Immature natural killer cell (primary cell): ENCODE measurements at regions not wholly inside any gene's neighbourhood (a gene's known extent, or its start where the extent isn't known, plus 50 kb on each side); places are given as distances from the start of the nearest gene placed in this dataset.
"Not testable (repeated sequence)": the region's sequence is repeated elsewhere in the genome, so short reads cannot be mapped to it uniquely, and the experiment has no call there.

Experiments
- DNase-seq, 3 donors: peaks; one replicate each; pipeline ENCODE4 v3.0.0; 2022; ENCODE audit warnings: mixed read lengths in 1 of 3
- H3K27ac Mint-ChIP-seq, 6 donors: one replicate each; pipeline ENCODE4 v1.8.0; 2020; ENCODE audit warnings: mixed read lengths in 6 of 6, mild to moderate bottlenecking in 5 of 6, inconsistent platforms in 4 of 6, moderate library complexity in 3 of 6
- H3K27me3 Mint-ChIP-seq, 3 donors: one replicate each; pipeline ENCODE4 v1.8.0; 2020 to 2021; ENCODE audit warnings: low read depth in 3 of 3, mild to moderate bottlenecking in 3 of 3, mixed read lengths in 3 of 3, moderate library complexity in 3 of 3, inconsistent platforms in 1 of 3
- H3K36me3 Mint-ChIP-seq, 3 donors: one replicate each; pipeline ENCODE4 v1.8.0; 2020; ENCODE audit warnings: mixed read lengths in 3 of 3, inconsistent platforms in 2 of 3, mild to moderate bottlenecking in 2 of 3
- H3K4me1 Mint-ChIP-seq, 2 donors: one replicate each; pipeline ENCODE4 v1.8.0; 2020; ENCODE audit warnings: inconsistent platforms in 2 of 2, mild to moderate bottlenecking in 2 of 2, mixed read lengths in 2 of 2, moderate library complexity in 1 of 2
- H3K4me3 Mint-ChIP-seq, 5 donors: one replicate each; pipeline ENCODE4 v1.8.0; 2020; ENCODE audit warnings: mild to moderate bottlenecking in 5 of 5, mixed read lengths in 5 of 5, inconsistent platforms in 3 of 5, moderate library complexity in 3 of 5
- H3K9me3 Mint-ChIP-seq, 6 donors: one replicate each; pipeline ENCODE4 v1.8.0; 2020; ENCODE audit warnings: mild to moderate bottlenecking in 6 of 6, mixed read lengths in 6 of 6, inconsistent platforms in 4 of 6, moderate library complexity in 3 of 6

DNA sequence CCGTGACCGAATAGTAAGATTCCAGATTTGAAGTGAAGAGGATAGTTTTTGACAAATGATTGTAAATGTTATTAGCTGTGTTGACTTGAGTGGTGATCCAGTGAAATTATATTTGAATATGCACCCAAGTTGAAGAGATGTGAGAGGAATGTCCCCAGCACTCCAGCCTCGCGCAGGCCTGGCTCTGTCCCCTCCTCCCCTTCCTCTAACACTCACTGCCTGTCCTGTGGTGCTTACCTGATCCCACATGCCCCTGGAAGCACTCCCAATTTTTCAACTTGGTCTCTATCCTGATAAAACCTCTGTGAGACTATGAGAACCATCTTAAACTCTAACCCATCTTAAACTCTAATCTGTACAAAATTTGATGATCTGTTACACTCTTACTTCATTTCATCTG lies 154.7 kb upstream of the LRP1B start:
- no peaks in the 10 kb centered on the region for H3K36me3 Mint-ChIP-seq
- no peaks in the 10 kb centered on the region for H3K4me1 Mint-ChIP-seq
- peaks cover 0 to 3% (median 0%) of the 10 kb centered on the region in 3 donors for H3K27me3 Mint-ChIP-seq
- no peak overlapping the region for H3K4me3 Mint-ChIP-seq
- H3K9me3 Mint-ChIP-seq: peaks cover 2 to 48% (median 15%) of the 10 kb centered on the region in 6 donors
- no peak overlapping the region for H3K27ac Mint-ChIP-seq
- no peak for DNase-seq

DNA sequence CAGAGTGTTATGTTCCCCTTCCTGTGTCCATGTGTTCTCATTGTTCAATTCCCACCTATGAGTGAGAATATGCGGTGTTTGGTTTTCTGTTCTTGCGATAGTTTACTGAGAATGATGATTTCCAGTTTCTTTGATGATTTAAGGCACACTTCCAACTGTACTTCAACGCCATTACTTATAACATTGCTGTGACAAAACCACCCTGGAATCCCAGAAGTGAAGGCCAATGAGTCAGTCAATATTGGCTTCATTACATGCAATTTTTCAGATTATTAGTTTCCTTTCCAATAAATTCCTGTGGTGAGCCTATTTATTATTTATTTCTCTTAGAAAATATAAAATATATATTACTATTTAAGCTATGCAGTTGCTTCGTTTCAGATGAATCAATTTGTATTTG lies 153.5 kb upstream of the LRP1B start:
- not testable (repeated sequence) for H3K27ac Mint-ChIP-seq, H3K4me1 Mint-ChIP-seq, H3K36me3 Mint-ChIP-seq, H3K27me3 Mint-ChIP-seq, H3K4me3 Mint-ChIP-seq, DNase-seq
- H3K9me3 Mint-ChIP-seq: peaks cover 4 to 38% (median 11%) of the 10 kb centered on the region in 6 donors

DNA sequence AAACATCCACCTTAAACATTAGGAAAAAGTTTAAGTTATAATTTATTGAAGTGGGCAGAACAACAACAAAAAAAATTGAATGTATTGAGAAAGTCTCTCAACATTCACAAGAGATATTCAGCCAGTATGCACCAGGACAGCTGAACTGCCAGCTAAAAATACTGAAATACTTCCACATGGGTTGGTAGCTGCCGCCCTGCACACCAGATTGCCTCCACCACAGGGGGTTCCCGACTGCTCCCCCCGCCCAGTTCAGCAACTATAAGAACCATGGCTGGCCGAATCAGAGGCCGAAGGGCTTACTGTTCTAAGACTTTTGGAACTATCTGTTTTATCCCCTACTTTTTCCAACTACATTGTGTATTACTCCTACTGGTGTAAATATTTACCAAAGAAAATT lies 150.0 kb upstream of the LRP1B start:
- Mint-ChIP-seq H3K36me3 (no peaks in the 10 kb centered on the region), H3K4me3 (no peak overlapping the region), H3K4me1 (no peaks in the 10 kb centered on the region), H3K27ac (no peak overlapping the region), H3K27me3 (peaks cover 0 to 3% (median 0%) of the 10 kb centered on the region in 3 donors), H3K9me3 (peaks cover 4 to 34% (median 14%) of the 10 kb centered on the region in 6 donors)
- DNase-seq: no peak

DNA sequence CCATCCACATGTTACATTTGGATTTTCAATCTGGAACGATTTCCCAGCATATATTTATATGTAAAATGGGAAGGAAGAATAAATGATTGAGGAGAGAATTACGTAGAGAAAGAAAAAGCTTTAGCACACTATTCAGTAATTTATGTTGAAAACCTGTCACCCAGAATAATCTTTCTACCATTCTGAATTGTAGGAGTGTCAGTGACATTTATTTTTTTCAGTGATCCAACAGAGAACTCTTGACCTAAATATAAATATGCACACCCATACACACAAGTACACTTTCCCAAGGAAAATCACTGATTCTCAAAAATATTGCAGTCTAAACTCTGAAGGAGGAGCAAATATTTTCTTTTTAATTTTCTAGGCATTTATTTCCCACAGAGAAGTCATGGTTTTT lies 140.2 kb upstream of the LRP1B start:
- H3K27me3 Mint-ChIP-seq: peaks cover 0 to 2% (median 2%) of the 10 kb centered on the region in 3 donors
- no peak overlapping the region for H3K27ac Mint-ChIP-seq
- no peak overlapping the region for H3K4me3 Mint-ChIP-seq
- H3K4me1 Mint-ChIP-seq: no peaks in the 10 kb centered on the region
- no peak for DNase-seq
- peaks cover 0 to 58% (median 12%) of the 10 kb centered on the region in 6 donors for H3K9me3 Mint-ChIP-seq
- H3K36me3 Mint-ChIP-seq: no peaks in the 10 kb centered on the region

DNA sequence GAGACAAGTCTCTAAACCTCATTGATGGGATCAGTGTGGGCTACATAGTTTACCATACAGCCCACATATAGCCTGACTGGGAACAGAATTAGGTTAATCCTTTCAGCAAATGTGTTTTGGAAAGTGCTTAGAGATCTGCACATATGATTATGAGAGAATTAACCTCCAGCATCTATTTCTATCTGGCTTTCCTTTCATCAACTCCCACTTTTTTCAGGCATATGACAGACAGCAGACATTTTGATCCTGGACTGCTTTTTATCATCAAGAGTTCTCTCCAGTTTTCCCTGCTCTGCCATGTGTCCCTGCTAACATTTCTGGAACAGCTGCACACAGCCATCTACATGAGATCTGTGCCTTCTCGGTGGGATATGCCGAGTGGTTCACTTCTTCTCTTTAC lies 139.5 kb upstream of the LRP1B start:
- H3K27ac Mint-ChIP-seq: no peak overlapping the region
- H3K4me1 Mint-ChIP-seq: no peaks in the 10 kb centered on the region
- peaks cover 0 to 2% (median 2%) of the 10 kb centered on the region in 3 donors for H3K27me3 Mint-ChIP-seq
- H3K36me3 Mint-ChIP-seq: no peaks in the 10 kb centered on the region
- H3K9me3 Mint-ChIP-seq: peaks cover 0 to 56% (median 12%) of the 10 kb centered on the region in 6 donors
- no peak overlapping the region for H3K4me3 Mint-ChIP-seq
- DNase-seq: no peak

DNA sequence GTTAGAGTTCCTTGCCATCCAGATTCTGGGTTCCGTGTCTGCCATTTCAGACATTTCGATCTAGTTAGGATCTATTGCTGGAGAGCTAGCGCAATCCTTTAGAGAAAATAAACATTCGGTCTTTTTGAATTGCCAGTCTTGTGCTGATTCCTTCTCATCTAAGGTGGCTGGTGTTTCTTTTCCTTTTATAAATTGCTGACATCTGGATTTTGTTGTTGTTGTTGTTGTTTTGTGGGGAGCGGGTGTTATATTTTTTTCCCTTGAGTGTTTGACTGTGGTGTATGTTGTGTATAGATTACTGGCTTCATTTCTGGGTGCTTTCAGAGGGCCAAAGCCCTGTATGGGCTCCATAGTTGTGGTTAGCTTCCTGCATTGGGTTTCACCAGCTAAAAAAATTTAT lies 128.5 kb upstream of the LRP1B start:
- no peak overlapping the region for H3K27ac Mint-ChIP-seq
- no peaks in the 10 kb centered on the region for H3K36me3 Mint-ChIP-seq
- DNase-seq: no peak
- no peaks in the 10 kb centered on the region for H3K4me1 Mint-ChIP-seq
- H3K9me3 Mint-ChIP-seq: peaks cover 7 to 60% (median 19%) of the 10 kb centered on the region in 6 donors
- H3K4me3 Mint-ChIP-seq: no peak overlapping the region
- H3K27me3 Mint-ChIP-seq: peaks cover 0 to 4% (median 2%) of the 10 kb centered on the region in 3 donors

DNA sequence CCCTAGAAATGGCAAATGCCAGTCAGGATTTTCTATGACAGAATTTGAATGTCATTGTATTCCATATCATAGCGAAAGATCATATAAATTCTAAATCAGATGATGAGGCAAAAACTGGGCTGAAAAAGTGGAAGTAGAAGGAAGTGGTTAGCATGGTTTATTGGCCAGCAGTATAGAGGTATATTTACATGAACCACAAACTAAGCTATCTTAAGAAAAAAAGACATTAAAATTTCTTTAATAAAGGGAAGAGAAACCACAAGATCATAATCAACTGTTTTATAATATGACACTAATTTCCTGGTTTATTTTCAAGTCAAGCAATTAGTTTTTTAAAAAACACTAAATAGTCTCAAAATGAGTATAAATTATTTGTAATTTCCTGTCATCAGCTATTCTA lies 123.2 kb upstream of the LRP1B start:
- no peaks in the 10 kb centered on the region for H3K36me3 Mint-ChIP-seq
- DNase-seq: no peak
- H3K4me3 Mint-ChIP-seq: no peak overlapping the region
- H3K4me1 Mint-ChIP-seq: no peaks in the 10 kb centered on the region
- peaks cover 0 to 4% (median 2%) of the 10 kb centered on the region in 3 donors for H3K27me3 Mint-ChIP-seq
- H3K9me3 Mint-ChIP-seq: peaks cover 7 to 54% (median 19%) of the 10 kb centered on the region in 6 donors
- H3K27ac Mint-ChIP-seq: no peak overlapping the region

DNA sequence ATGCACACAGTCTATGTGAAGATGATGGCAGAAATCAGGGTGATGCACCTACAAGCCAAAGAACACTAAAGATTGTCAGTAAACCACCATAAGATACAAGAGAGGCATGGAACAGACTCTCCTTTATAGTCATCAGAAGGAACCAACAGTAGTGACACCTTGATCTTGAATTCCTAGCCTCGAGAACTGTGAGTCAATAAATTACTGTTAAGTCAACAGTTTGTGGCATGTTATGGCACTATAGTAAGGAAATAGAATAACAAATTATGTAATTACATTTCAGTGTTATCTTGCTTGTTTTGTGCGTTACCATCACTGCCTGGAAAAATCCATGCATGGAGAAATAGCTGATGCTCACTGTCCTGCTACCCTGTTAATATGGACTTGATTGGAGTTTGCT lies 110.2 kb upstream of the LRP1B start:
- Mint-ChIP-seq H3K27me3 (peaks cover 0 to 2% (median 0%) of the 10 kb centered on the region in 3 donors), H3K4me1 (no peaks in the 10 kb centered on the region), H3K9me3 (peaks cover 2 to 22% (median 15%) of the 10 kb centered on the region in 6 donors), H3K36me3 (no peaks in the 10 kb centered on the region), H3K4me3 (no peak overlapping the region), H3K27ac (no peak overlapping the region)
- DNase-seq: no peak

DNA sequence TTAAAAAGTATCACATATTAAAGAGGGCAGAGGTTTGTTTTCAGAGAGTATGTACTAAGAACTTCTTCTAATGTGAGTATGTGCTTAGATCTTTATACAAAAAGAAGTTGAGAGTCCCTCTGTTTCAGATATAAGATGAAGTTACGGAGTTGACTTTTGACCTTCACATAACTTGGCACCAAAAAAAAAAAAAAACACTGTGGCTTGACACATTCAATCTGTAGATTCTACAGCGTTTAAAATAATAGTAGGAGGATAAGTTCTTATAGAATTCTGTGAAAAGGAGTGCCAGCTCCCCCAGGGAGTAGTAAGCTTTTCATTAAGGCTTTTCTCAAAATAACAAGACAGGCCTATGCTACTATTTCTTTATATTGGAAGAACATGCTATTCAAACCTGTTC lies 105.4 kb upstream of the LRP1B start:
- H3K4me1 Mint-ChIP-seq: no peaks in the 10 kb centered on the region
- no peak overlapping the region for H3K4me3 Mint-ChIP-seq
- H3K36me3 Mint-ChIP-seq: no peaks in the 10 kb centered on the region
- H3K27ac Mint-ChIP-seq: no peak overlapping the region
- H3K9me3 Mint-ChIP-seq: peaks cover 0 to 38% (median 11%) of the 10 kb centered on the region in 6 donors
- H3K27me3 Mint-ChIP-seq: no peaks in the 10 kb centered on the region
- DNase-seq: no peak

DNA sequence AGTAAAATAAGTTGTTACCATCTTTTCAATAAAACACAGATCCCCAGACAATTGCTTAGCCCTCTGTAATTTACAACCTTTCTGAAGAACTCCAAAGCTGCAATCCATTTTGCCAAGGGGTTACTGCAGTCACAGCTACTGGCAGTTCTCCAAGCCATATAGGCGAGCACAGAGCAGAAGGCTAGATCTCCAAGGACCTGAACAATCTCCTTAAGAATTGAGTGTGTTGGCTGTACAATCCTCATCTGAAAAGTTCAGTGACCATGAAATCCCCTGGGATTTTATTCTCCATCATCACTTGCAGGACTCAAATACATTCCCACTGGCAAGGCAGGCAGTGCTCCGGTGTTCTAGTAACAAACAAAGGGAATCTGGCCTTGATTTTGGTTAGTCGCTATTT lies 103.9 kb upstream of the LRP1B start:
- Mint-ChIP-seq H3K36me3 (no peaks in the 10 kb centered on the region), H3K27ac (no peak overlapping the region), H3K9me3 (peaks cover 0 to 47% (median 16%) of the 10 kb centered on the region in 6 donors), H3K27me3 (peaks cover 0 to 2% (median 0%) of the 10 kb centered on the region in 3 donors), H3K4me1 (no peaks in the 10 kb centered on the region), H3K4me3 (no peak overlapping the region)
- DNase-seq: no peak

DNA sequence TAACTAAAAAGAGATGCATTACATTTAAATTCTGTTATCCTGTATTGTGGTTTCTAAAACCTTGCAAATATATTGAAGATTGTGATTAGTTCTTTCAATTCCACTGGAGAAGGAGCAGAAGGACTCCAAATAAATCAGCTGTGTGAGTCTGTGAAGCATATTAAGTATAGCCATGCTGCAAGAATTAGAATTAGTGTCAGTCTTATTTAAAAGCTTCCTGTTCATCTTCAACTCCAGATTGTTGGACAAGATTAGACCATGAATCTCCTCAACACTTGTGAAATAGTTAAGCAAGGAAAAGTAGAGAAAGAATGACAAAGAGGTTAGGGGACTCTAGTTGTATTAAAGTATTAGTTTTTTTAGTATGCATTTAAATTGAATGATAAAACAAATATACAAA lies 92.5 kb upstream of the LRP1B start:
- Mint-ChIP-seq H3K9me3 (peaks cover 3 to 38% (median 21%) of the 10 kb centered on the region in 6 donors), H3K27me3 (no peaks in the 10 kb centered on the region), H3K36me3 (no peaks in the 10 kb centered on the region), H3K4me1 (no peaks in the 10 kb centered on the region), H3K4me3 (no peak overlapping the region), H3K27ac (no peak overlapping the region)
- DNase-seq: no peak

DNA sequence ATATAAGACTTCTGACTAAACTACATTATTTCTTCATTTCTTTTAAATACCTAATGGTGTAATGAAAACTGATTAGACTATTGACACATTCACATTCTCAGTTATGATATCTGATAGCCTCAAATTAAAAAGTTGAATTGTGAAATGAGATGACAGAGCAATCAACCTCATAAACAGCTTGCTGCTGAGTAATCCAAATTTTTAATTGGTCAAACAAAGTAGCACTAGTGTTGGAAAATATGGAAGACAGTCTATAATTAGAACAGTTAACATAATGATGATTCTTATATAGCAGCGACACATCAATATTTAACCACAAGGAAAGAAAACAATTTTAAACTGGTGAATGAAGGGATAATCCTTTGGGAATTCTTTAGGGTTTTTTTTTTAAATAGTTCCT lies 91.9 kb upstream of the LRP1B start:
- no peaks in the 10 kb centered on the region for H3K27me3 Mint-ChIP-seq
- DNase-seq: no peak
- peaks cover 3 to 38% (median 22%) of the 10 kb centered on the region in 6 donors for H3K9me3 Mint-ChIP-seq
- no peak overlapping the region for H3K27ac Mint-ChIP-seq
- H3K4me3 Mint-ChIP-seq: no peak overlapping the region
- H3K4me1 Mint-ChIP-seq: no peaks in the 10 kb centered on the region
- H3K36me3 Mint-ChIP-seq: no peaks in the 10 kb centered on the region

DNA sequence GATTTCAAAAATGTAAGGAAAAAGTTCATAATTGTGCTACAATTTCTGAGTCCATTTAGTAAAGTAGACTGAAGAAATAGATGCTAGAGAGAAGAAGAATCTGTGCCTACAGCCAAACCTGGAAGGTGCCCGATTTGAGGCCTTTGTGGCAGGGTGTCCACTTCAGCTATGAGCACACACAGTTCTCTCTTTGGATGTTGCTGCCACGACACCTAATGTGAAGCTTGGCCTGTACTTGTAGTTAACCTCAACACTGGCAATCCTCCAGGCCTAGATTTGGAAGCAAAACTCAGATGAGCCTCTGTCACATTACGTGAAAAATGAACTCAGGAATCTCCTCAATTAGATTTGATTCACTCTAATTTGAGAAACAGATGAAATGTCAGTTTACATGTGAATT lies 90.1 kb upstream of the LRP1B start:
- Mint-ChIP-seq H3K4me3 (no peak overlapping the region), H3K27ac (no peak overlapping the region), H3K27me3 (peaks cover 0 to 1% (median 0%) of the 10 kb centered on the region in 3 donors), H3K9me3 (peaks cover 2 to 51% (median 25%) of the 10 kb centered on the region in 6 donors), H3K4me1 (no peaks in the 10 kb centered on the region), H3K36me3 (no peaks in the 10 kb centered on the region)
- no peak for DNase-seq

DNA sequence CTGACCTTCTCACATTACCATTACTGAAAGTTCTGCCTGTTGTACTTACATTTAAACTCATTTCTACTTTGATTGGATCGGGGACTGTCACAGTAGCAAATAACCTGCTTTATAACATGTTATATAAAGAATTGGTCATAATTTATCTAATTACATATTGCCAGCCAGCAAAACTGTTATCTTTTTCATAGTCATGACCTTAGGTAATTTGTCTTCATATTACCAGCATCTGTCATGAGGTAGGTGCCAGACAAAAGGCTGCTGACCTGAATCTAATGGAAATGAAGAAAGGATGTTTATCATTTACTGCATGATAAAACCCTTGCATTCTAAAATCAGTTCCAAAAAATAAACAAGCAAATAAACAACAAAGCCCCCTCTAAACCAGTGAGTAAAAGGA lies 89.4 kb upstream of the LRP1B start:
- DNase-seq: no peak
- Mint-ChIP-seq H3K36me3 (no peaks in the 10 kb centered on the region), H3K27ac (no peak overlapping the region), H3K27me3 (peaks cover 0 to 1% (median 0%) of the 10 kb centered on the region in 3 donors), H3K9me3 (peaks cover 0 to 49% (median 24%) of the 10 kb centered on the region in 6 donors), H3K4me1 (no peaks in the 10 kb centered on the region), H3K4me3 (no peak overlapping the region)

DNA sequence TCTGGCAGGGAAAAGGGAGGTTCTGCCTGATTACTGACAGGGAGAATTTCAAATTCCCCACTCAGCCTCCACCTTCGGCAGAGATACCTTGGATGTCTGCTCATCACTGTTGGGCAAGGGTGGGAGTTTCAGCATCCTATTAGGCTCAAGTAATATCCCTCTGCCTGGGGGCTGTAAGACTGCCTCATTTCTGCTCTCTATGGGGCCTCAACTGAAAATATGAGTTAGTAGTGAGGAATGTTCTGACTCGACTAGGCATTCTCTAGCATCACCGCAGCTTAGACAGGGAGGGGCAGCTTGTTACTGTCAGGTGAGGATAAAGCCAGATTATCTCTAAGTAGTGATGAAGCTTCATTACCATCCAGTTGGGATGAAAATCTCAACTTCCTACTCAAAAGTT lies 87.7 kb upstream of the LRP1B start:
- DNase-seq: no peak

More for the DNA sequence above, 87.7 kb upstream of the LRP1B start:
- peaks cover 0 to 2% (median 1%) of the 10 kb centered on the region in 3 donors for H3K27me3 Mint-ChIP-seq
- H3K27ac Mint-ChIP-seq: no peak overlapping the region
- peaks cover 0 to 54% (median 28%) of the 10 kb centered on the region in 6 donors for H3K9me3 Mint-ChIP-seq
- H3K4me1 Mint-ChIP-seq: no peaks in the 10 kb centered on the region
- no peak overlapping the region for H3K4me3 Mint-ChIP-seq
- no peaks in the 10 kb centered on the region for H3K36me3 Mint-ChIP-seq
